Right lung (tissue), 2 donors: ENCODE measurements at regions not wholly inside any gene's neighbourhood (a gene's known extent, or its start where the extent isn't known, plus 50 kb on each side); places are given as distances from the start of the nearest gene placed in this dataset.
"Not testable (repeated sequence)": the region's sequence is repeated elsewhere in the genome, so short reads cannot be mapped to it uniquely, and the experiment has no call there.

Source experiments
- DNase-seq, 2 donors: peaks; one replicate each; pipeline ENCODE4 v3.0.0-alpha.2; 2013

- DNase-seq = peak; percentile 81 to 83
These were observed 88.0 kb upstream of the RPRML start for GRCh38 chr17:47066841-47067682.

DNA sequence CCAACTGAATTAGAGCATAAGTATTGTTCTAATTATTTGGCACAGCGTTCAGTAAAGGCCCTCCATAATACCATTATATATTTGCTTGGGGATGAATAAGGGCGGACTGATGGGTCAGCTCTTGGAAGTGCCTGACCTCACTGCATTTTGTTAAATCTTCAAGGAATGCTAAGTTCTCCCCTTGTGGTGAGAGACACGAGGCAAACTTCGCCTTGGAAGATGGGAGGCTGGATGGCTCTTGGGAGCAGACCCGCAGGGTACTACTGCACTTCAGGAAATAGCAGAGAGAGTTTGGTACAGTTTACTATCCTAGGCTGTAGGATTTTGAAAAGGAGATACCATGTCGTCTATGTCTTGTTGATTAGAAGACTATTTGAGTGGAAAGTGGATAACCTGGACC, 87.0 kb upstream of the RPRML start:
- no peak for DNase-seq

DNA sequence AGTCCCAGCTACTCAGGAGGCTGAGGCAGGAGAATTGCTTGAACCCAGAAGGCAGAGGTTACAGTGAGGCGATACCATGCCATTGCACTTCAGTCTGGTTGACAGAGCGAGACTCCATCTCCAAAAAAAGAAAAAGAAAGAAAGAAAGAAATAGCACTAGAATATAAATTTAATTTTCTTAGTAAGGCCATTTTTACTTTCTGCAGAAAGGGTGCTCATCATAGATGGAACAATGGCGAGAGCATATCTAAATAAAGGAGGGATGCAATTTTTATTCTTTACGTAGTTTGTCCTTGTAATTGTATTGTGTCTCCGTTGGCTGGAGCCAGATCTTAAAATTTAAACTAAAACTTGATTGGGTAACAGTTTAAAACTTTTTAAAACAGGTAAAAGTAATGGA, 85.6 kb upstream of the RPRML start:
- no peak for DNase-seq

DNA sequence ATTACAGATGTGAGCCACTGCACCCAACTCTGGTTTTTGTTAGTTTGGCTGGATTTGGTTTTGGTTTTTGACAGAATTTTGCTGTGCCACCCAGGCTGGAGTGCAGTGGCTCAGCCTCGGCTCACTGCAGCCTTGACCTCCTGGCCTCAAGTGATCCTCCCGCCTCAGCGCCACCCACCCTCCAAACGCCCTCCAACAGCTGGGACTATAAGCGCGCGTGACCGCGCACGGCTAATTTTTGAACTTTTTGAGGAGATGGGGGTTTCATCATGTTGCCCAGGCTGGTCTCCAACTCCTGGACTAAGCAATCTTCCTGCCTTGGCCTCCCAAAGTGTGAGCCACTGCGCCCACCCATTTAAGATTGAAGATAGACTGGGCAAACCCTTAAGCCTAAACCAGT, 84.4 kb upstream of the RPRML start:
- no peak for DNase-seq

DNA sequence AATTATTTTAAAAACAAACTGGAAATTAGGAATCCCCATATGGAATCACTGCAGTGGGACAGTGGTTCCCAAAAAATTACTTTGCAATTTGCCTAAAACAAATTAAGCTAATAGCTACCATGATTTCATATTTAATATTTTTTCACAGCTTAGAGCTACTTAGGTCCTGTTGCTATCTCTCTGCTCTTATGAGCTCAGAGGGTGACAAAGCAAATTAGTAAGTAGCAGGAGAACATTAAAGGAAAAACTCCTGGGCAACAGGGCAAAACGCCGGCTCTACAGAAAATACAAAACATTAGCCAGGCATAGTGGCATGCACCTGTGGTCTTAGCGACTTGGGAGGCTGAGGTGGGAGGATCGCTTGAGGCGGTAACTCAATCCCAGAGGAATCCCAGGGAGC, 83.8 kb upstream of the RPRML start:
- not testable (repeated sequence) for DNase-seq

DNA sequence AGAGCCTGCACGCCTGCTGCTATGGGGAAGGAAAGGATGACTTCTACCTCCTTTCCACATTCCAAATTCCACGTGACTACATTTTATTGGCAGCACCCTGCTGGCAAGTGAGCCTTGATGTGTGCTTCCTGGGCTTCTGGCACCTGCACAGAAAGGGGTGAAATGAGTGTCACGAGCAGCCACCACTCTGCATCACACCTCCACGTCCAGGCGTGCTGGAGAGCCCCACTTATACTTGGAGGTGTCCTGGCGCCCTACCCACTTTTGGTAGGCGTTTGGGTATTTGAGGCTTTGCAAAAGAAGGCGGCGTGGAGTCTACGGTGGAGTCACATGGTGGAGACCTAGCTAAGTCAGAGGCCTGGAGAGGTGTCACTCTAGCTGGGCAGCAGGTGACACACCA, 81.0 kb upstream of the RPRML start:
- not testable (repeated sequence) for DNase-seq

DNA sequence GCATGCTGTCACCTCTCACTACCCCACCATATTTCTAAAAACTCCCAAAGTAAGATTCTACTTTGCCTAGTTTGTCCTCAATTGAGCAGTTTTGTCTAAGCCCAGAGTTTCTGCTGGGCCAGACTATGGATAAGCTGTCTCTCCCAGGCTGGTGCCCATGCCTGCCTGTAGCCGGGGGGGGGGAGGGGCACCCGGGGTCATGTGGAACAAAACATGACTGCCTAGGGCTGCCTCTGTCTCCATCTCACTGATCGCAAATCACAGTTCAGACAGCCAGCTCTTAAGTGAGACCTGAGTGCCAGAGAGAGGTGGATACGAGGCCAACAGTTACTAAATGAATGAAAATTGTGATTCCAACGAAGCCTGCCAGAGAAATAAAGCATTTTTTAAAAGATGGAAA, 78.8 kb upstream of the RPRML start:
- no peak for DNase-seq

DNA sequence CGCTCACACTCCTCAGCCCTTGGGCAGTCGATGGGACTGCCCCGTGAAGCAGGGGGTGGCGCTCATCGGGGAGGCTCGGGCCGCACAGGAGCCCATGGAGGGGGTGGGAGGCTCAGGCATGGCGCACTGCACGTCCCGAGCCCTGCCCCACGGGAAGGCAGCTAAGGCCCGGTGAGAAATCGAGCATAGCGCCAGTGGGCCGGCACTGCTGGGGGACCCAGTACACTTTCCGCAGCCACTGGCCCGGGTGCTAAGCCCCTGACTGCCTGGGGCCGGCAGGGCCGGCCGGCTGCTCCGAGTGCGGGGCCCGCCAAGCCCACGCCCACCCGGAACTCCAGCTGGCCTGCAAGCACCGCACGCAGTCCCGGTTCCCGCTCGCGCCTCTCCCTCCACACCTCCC, 78.2 kb upstream of the RPRML start:
- not testable (repeated sequence) for DNase-seq

DNA sequence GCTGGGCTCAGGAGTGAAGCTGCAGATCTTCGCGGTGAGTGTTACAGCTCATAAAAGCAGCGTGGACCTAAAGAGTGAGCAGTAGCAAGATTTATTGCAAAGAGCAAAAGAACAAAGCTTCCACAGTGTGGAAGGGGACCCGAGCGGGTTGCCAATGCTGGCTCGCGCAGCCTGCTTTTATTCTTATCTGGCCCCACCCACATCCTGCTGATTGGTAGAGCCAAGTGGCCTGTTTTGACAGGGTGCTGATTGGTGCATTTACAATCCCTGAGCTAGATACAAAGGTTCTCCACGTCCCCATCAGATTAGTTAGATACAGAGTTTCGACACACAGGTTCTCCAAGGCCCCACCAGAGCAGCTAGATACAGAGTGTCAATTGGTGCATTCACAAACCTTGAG, 77.6 kb upstream of the RPRML start:
- not testable (repeated sequence) for DNase-seq
